Osteoblast (primary cell): ENCODE measurements at regions not wholly inside any gene's neighbourhood (a gene's known extent, or its start where the extent isn't known, plus 50 kb on each side); places are given as distances from the start of the nearest gene placed in this dataset.

Experiments
- DNase-seq: peaks from one replicate; pipeline ENCODE4 v3.0.0; 2011; ENCODE audit warnings: low spot score, mixed read lengths; ENCODE audit not compliant: insufficient read length; ENCODE audit errors: missing footprints
- H2AFZ ChIP-seq: 2 replicates; pipeline ENCODE4 v1.6.0; 2011; ENCODE audit warnings: mild to moderate bottlenecking, low read length
- H3K27ac ChIP-seq: 2 replicates; pipeline ENCODE4 v1.5.1; 2011; ENCODE audit warnings: mild to moderate bottlenecking, low read depth, low read length, moderate library complexity
- H3K27me3 ChIP-seq: 2 replicates; pipeline ENCODE4 v1.6.0; 2012; ENCODE audit warnings: mild to moderate bottlenecking, control low read depth, inconsistent platforms, low read length, moderate library complexity; ENCODE audit not compliant: insufficient read depth
- H3K36me3 ChIP-seq: 2 replicates; pipeline ENCODE4 v1.5.1; 2011; ENCODE audit warnings: mild to moderate bottlenecking, low read length, control low read depth, moderate library complexity; ENCODE audit not compliant: insufficient read depth
- H3K4me1 ChIP-seq: 2 replicates; pipeline ENCODE4 v1.5.1; 2011; ENCODE audit warnings: mild to moderate bottlenecking, low read length, control low read depth, moderate library complexity; ENCODE audit not compliant: insufficient read depth
- H3K4me2 ChIP-seq: 2 replicates; pipeline ENCODE4 v1.6.0; 2011; ENCODE audit warnings: mild to moderate bottlenecking, low read length; ENCODE audit not compliant: insufficient read depth
- H3K4me3 ChIP-seq: fragments of 200-600 bp; sonication (generic); 3 replicates; pipeline ENCODE4 v1.5.1; 2012; ENCODE audit warnings: mild to moderate bottlenecking, low read length, inconsistent platforms; ENCODE audit not compliant: insufficient read depth
- H3K79me2 ChIP-seq: 2 replicates; pipeline ENCODE4 v1.6.0; 2012; ENCODE audit warnings: mild to moderate bottlenecking, low read length, control low read depth, inconsistent platforms; ENCODE audit not compliant: insufficient read depth
- H3K9me3 ChIP-seq: 2 replicates; pipeline ENCODE4 v1.5.1; 2011; ENCODE audit warnings: low read depth, low read length, control low read depth
- H4K20me1 ChIP-seq: 2 replicates; pipeline ENCODE4 v1.6.0; 2012; ENCODE audit warnings: mild to moderate bottlenecking, low read length, control low read depth; ENCODE audit not compliant: insufficient read depth
- TF ChIP-seq, protein P1 (sequence below): IDR thresholded peaks from 2 replicates; pipeline ENCODE4 v1.5.1; 2011; ENCODE audit warnings: mild to moderate bottlenecking, low read depth, low read length, moderate library complexity; ENCODE audit errors: extremely low read depth

DNA sequence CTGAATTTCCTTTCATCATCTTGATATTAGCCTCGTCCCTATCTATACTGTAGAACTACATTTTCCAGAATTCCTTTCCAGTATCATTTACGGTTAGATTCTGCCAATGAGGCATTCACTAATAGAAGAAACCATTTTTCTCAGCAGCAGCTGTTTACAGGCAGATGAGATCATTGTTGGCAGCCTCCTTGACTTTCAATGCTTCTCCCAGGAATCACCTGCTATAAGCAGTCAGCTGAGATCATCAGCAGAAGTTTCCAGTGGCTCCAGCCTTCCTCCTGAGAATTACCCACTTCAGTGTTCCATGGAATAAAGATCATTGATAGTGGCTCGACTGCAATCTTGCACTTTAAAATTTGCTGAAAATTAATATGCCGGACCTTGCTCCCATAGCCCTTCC, 157.3 kb upstream of the TET2 start:
- Histone ChIP-seq H3K27me3 (no peaks in the 10 kb centered on the region), H3K4me2 (no peak overlapping the region), H3K36me3 (no peaks in the 10 kb centered on the region), H3K27ac (no peak overlapping the region), H3K79me2 (no peaks in the 10 kb centered on the region), H3K4me1 (no peaks in the 10 kb centered on the region), H4K20me1 (no peaks in the 10 kb centered on the region), H2AFZ (no peak overlapping the region), H3K4me3 (no peak overlapping the region), H3K9me3 (no peaks in the 10 kb centered on the region)
- TF ChIP-seq, protein P1, sequence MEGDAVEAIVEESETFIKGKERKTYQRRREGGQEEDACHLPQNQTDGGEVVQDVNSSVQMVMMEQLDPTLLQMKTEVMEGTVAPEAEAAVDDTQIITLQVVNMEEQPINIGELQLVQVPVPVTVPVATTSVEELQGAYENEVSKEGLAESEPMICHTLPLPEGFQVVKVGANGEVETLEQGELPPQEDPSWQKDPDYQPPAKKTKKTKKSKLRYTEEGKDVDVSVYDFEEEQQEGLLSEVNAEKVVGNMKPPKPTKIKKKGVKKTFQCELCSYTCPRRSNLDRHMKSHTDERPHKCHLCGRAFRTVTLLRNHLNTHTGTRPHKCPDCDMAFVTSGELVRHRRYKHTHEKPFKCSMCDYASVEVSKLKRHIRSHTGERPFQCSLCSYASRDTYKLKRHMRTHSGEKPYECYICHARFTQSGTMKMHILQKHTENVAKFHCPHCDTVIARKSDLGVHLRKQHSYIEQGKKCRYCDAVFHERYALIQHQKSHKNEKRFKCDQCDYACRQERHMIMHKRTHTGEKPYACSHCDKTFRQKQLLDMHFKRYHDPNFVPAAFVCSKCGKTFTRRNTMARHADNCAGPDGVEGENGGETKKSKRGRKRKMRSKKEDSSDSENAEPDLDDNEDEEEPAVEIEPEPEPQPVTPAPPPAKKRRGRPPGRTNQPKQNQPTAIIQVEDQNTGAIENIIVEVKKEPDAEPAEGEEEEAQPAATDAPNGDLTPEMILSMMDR: no peak
- no peak for DNase-seq

DNA sequence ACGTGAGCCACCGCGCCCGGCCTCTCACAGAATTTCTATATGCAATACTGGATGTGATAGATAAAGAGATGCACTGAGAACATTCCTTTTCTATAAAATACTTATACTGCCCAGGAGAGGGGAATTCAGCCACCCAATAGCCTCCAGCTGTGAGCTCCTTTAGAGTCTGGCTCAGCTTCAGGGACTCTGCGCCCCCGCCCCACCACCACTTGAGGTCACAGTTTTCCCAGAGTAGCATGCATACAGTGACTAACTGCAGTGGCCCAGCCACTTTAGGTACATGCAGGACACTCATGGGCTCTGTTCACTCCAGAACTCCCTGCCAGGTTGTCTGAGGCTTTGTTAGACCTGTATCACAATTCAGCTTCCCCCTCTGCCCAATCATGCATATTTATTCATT, 144.4 kb upstream of the TET2 start:
- peak; percentile 36 for DNase-seq
- no peaks in the 10 kb centered on the region for H3K27me3 ChIP-seq
- H3K9me3 ChIP-seq: no peaks in the 10 kb centered on the region
- H4K20me1 ChIP-seq: no peaks in the 10 kb centered on the region
- H3K4me3 ChIP-seq: no peak overlapping the region
- H2AFZ ChIP-seq: no peak overlapping the region
- H3K79me2 ChIP-seq: no peaks in the 10 kb centered on the region
- TF ChIP-seq, protein P1: no peak
- no peaks in the 10 kb centered on the region for H3K36me3 ChIP-seq
- no peak overlapping the region for H3K27ac ChIP-seq
- no peaks in the 10 kb centered on the region for H3K4me1 ChIP-seq
- H3K4me2 ChIP-seq: no peak overlapping the region

DNA sequence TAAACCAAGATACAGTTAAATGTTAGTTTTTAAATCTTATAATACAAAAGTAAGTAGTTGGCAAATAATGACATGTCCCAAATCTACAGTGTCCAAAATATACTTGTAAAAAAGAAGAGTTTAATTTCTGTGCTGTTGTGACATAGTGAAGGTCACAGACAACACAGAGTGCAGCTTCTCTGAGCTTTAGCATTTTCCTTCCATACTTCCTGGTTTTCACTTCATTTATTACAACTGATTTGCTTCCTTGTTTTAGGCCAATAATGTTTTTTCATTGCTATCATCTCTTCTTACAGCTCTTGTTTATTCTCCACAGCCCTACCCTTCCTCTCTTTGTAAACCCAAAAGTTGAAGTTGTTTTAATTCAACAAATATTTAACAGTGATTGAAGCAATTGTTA, 132.4 kb upstream of the TET2 start:
- H3K27me3 ChIP-seq: no peaks in the 10 kb centered on the region
- H3K4me2 ChIP-seq: no peak overlapping the region
- no peak for DNase-seq
- no peak overlapping the region for H3K27ac ChIP-seq
- no peak overlapping the region for H2AFZ ChIP-seq
- TF ChIP-seq, protein P1: no peak
- H3K9me3 ChIP-seq: no peaks in the 10 kb centered on the region
- no peak overlapping the region for H3K4me3 ChIP-seq
- no peaks in the 10 kb centered on the region for H3K79me2 ChIP-seq
- no peaks in the 10 kb centered on the region for H3K36me3 ChIP-seq
- H4K20me1 ChIP-seq: no peaks in the 10 kb centered on the region
- H3K4me1 ChIP-seq: no peaks in the 10 kb centered on the region

DNA sequence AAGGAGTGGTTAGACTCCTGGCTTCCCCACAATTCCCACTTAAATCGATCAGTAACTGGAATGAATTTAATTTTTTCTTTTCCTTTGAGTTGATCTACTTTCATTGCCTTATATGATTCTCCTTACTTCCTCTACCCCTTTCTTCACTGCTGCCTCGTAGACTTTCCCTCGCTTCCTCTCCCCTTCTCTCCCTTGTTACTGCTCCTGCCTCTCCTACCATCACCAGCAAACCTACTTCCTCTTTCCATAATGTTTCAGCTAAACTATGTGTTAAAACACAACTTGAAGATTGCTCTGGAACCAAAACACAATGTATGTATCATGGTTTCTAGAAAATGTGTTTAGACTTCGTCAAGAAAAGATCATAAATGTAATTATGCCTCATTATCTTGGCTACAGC, 132.0 kb upstream of the TET2 start:
- Histone ChIP-seq H3K9me3 (no peaks in the 10 kb centered on the region), H3K4me3 (no peak overlapping the region), H3K36me3 (no peaks in the 10 kb centered on the region), H3K4me1 (no peaks in the 10 kb centered on the region), H3K27ac (no peak overlapping the region), H3K27me3 (no peaks in the 10 kb centered on the region), H4K20me1 (no peaks in the 10 kb centered on the region), H2AFZ (no peak overlapping the region), H3K4me2 (no peak overlapping the region), H3K79me2 (no peaks in the 10 kb centered on the region)
- TF ChIP-seq, protein P1: no peak
- DNase-seq: no peak
